IMR-90 (cell line): ENCODE measurements at regions not wholly inside any gene's neighbourhood (a gene's known extent, or its start where the extent isn't known, plus 50 kb on each side); places are given as distances from the start of the nearest gene placed in this dataset.

Experiments used
- MAFK ChIP-seq: IDR thresholded peaks from 2 replicates; pipeline ENCODE4 v1.6.1; 2012; ENCODE audit warnings: low read depth, low read length, improper control_type of control experiment
- USF2 ChIP-seq: fragments of 150-350 bp; IDR thresholded peaks from 2 replicates; pipeline ENCODE4 v1.6.1; 2017; ENCODE audit warnings: mild to moderate bottlenecking, antibody characterized with exemption, low read length, low read depth

- TF ChIP-seq MAFK (no peak), USF2 (no peak)
These were observed 84.1 kb upstream of the NABP1 start for GRCh38 chr2:191593622-191594385.
